WTC11 (cell line): ENCODE measurements at regions not wholly inside any gene's neighbourhood (a gene's known extent, or its start where the extent isn't known, plus 50 kb on each side); places are given as distances from the start of the nearest gene placed in this dataset.

Experiments used
- CTCF ChIP-seq: fragments of 200-600 bp; IDR thresholded peaks from 2 replicates; pipeline ENCODE4 v1.8.0; 2022; ENCODE audit warnings: antibody characterized with exemption
- ETV6 ChIP-seq: sonication (generic); formaldehyde crosslinking; IDR thresholded peaks from 2 replicates; pipeline ENCODE4 v1.8.1; 2022; ENCODE audit warnings: mild to moderate bottlenecking, missing genetic modification reagents
- NFE2L1 ChIP-seq: sonication (generic); formaldehyde crosslinking; IDR thresholded peaks from 2 replicates; pipeline ENCODE4 v1.8.1; 2023; ENCODE audit warnings: missing genetic modification reagents
- SMAD3 ChIP-seq: sonication (generic); formaldehyde crosslinking; IDR thresholded peaks from 2 replicates; pipeline ENCODE4 v1.8.0; 2022; ENCODE audit warnings: missing genetic modification reagents, mild to moderate bottlenecking, borderline replicate concordance
- SP1 ChIP-seq: sonication (generic); formaldehyde crosslinking; conservative IDR thresholded peaks from 2 replicates; pipeline ENCODE4 v1.8.1; 2022; ENCODE audit warnings: missing genetic modification reagents
- USF2 ChIP-seq: sonication (generic); formaldehyde crosslinking; IDR thresholded peaks from 2 replicates; pipeline ENCODE4 v1.8.1; 2023; ENCODE audit warnings: mild to moderate bottlenecking, missing genetic modification reagents, moderate library complexity

- no peak for TF ChIP-seq CTCF
- no peak for TF ChIP-seq ETV6
- no peak for TF ChIP-seq NFE2L1
- no peak for TF ChIP-seq SMAD3
- TF ChIP-seq SP1 (CRISPR knock-in tag): no peak
- no peak for TF ChIP-seq USF2
These were observed 99.8 kb upstream of the H2AZ1 start for GRCh38 chr4:100049872-100050271.
